Mucosa of stomach (tissue), 1 donor: ENCODE measurements at regions not wholly inside any gene's neighbourhood (a gene's known extent, or its start where the extent isn't known, plus 50 kb on each side); places are given as distances from the start of the nearest gene placed in this dataset.
"Not testable (repeated sequence)": the region's sequence is repeated elsewhere in the genome, so short reads cannot be mapped to it uniquely, and the experiment has no call there.

Experiments
- H3K27me3 ChIP-seq: one replicate; pipeline ENCODE4 v1.7.0; 2013; ENCODE audit warnings: mild to moderate bottlenecking, low read length; ENCODE audit not compliant: control insufficient read depth, insufficient read depth
- H3K36me3 ChIP-seq: one replicate; pipeline ENCODE4 v1.7.0; 2013; ENCODE audit warnings: low read length; ENCODE audit not compliant: control insufficient read depth, insufficient read depth
- H3K4me1 ChIP-seq: one replicate; pipeline ENCODE4 v1.7.0; 2013; ENCODE audit warnings: mild to moderate bottlenecking, low read length; ENCODE audit not compliant: control insufficient read depth, insufficient read depth
- H3K4me3 ChIP-seq: one replicate; pipeline ENCODE4 v1.7.0; 2013; ENCODE audit warnings: low read length
- H3K9ac ChIP-seq: one replicate; pipeline ENCODE4 v1.7.0; 2013; ENCODE audit warnings: mild to moderate bottlenecking, low read length, moderate library complexity
- H3K9me3 ChIP-seq: one replicate; pipeline ENCODE4 v1.7.0; 2013; ENCODE audit warnings: mild to moderate bottlenecking, low read length, moderate library complexity; ENCODE audit not compliant: control insufficient read depth
- donor health status: Pancreatic carcinoma.

DNA sequence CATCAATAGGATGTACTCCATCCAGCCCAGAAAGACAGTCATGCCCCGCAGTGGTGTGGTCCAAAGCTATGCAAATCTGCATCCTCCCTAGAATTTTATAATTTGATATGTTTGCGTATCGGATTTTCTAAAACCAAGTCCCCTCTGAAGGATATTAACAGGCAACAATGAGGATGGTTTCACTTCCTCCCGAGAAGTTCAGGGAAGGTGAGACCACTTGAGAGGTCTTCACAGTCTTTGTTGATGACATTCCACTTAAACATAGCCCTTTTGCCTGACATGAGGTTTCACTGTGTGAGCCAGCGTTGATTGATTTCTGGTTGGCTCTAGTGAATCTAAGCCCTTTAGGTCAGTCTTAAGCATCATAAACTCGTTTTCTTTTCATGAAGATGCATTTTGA, 276.1 kb downstream of the NR2F2 start:
- Histone ChIP-seq H3K9me3 (no peaks in the 10 kb centered on the region), H3K4me1 (no peaks in the 10 kb centered on the region), H3K36me3 (no peaks in the 10 kb centered on the region), H3K27me3 (no peaks in the 10 kb centered on the region), H3K4me3 (no peak overlapping the region), H3K9ac (no peak overlapping the region)

GRCh38 chr15:96610757-96611156, 280.3 kb downstream of the NR2F2 start:
- Histone ChIP-seq H3K9ac (no peak overlapping the region), H3K4me1 (no peaks in the 10 kb centered on the region), H3K27me3 (no peaks in the 10 kb centered on the region), H3K36me3 (no peaks in the 10 kb centered on the region), H3K4me3 (no peak overlapping the region), H3K9me3 (no peaks in the 10 kb centered on the region)

- H3K27me3 ChIP-seq, result no peaks in the 10 kb centered on the region
- H3K4me1 ChIP-seq, result no peaks in the 10 kb centered on the region
- H3K36me3 ChIP-seq, result no peaks in the 10 kb centered on the region
- H3K4me3 ChIP-seq, result no peak overlapping the region
- no peak overlapping the region for H3K9ac ChIP-seq
- H3K9me3 ChIP-seq, result no peaks in the 10 kb centered on the region
Observed at GRCh38 chr15:96612917-96613316, 282.4 kb downstream of the NR2F2 start.

GRCh38 chr15:96619174-96619573, 288.7 kb downstream of the NR2F2 start:
- no peaks in the 10 kb centered on the region for H3K4me1 ChIP-seq
- no peaks in the 10 kb centered on the region for H3K27me3 ChIP-seq
- H3K9me3 ChIP-seq, result no peaks in the 10 kb centered on the region
- no peak overlapping the region for H3K4me3 ChIP-seq
- no peak overlapping the region for H3K9ac ChIP-seq
- H3K36me3 ChIP-seq, result no peaks in the 10 kb centered on the region

- no peaks in the 10 kb centered on the region for H3K9me3 ChIP-seq
- H3K4me1 ChIP-seq, result no peaks in the 10 kb centered on the region
- H3K9ac ChIP-seq, result no peak overlapping the region
- H3K36me3 ChIP-seq, result no peaks in the 10 kb centered on the region
- H3K4me3 ChIP-seq, result no peak overlapping the region
- H3K27me3 ChIP-seq, result no peaks in the 10 kb centered on the region
Observed at GRCh38 chr15:96622714-96623113, 292.2 kb downstream of the NR2F2 start.

- Histone ChIP-seq H3K36me3 (no peaks in the 10 kb centered on the region), H3K9ac (no peak overlapping the region), H3K27me3 (no peaks in the 10 kb centered on the region), H3K9me3 (no peaks in the 10 kb centered on the region), H3K4me3 (no peak overlapping the region), H3K4me1 (no peaks in the 10 kb centered on the region)
Observed at GRCh38 chr15:96625256-96625655, 294.8 kb downstream of the NR2F2 start.

- no peaks in the 10 kb centered on the region for H3K27me3 ChIP-seq
- no peak overlapping the region for H3K9ac ChIP-seq
Observed at GRCh38 chr15:96627031-96627568, 296.6 kb downstream of the NR2F2 start.

DNA sequence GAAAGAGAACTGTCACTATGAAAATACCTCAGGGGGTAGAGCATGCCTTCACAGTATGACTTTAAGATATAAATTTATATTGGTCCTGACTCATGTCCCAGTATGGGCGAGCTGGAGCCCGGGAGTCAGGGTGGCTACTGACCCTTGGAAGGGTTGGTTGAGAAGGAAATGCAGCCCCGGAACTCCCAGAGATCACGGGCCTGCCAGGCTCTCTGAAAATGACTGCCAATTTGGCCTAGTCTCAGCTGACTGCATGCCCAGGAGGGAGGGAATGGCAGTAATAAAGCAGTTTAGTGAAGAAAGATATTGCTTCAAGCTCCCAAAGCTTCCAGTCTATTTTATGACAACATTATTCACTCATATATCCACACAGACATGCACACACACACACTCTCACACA, 299.0 kb downstream of the NR2F2 start:
- no peaks in the 10 kb centered on the region for H3K9me3 ChIP-seq
- no peak overlapping the region for H3K4me3 ChIP-seq
- H3K36me3 ChIP-seq, result no peaks in the 10 kb centered on the region
- H3K27me3 ChIP-seq, result no peaks in the 10 kb centered on the region
- H3K9ac ChIP-seq, result no peak overlapping the region
- H3K4me1 ChIP-seq, result no peaks in the 10 kb centered on the region

More at GRCh38 chr15:96627031-96627568, 296.6 kb downstream of the NR2F2 start:
- H3K4me3 ChIP-seq, result no peak overlapping the region
- no peaks in the 10 kb centered on the region for H3K9me3 ChIP-seq
- H3K36me3 ChIP-seq, result no peaks in the 10 kb centered on the region
- H3K4me1 ChIP-seq, result no peaks in the 10 kb centered on the region

DNA sequence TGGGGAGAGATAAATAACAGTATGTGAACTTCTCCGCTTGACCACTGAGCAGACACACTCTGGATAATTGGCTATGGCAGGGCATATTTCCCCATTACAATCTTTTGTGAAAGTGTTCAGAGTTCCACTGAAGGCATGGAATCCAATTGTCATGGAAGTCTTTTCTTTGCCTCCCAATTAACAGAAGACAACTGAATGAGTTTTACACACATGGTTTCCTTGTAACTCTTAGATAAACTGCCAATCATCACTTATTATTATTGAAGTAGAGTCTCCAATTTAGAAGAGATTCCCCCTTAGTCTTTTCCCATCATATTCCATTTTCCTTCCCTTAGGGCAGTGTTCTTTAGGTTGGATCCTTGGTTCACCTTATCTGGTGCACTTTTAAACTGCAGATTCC, 308.3 kb downstream of the NR2F2 start:
- H3K4me1 ChIP-seq, result no peaks in the 10 kb centered on the region
- no peak overlapping the region for H3K9ac ChIP-seq
- H3K27me3 ChIP-seq, result no peaks in the 10 kb centered on the region
- no peak overlapping the region for H3K4me3 ChIP-seq
- H3K36me3 ChIP-seq, result no peaks in the 10 kb centered on the region
- H3K9me3 ChIP-seq, result no peaks in the 10 kb centered on the region

GRCh38 chr15:96645796-96646195, 315.3 kb downstream of the NR2F2 start:
- Histone ChIP-seq H3K9me3 (no peaks in the 10 kb centered on the region), H3K36me3 (no peaks in the 10 kb centered on the region), H3K4me3 (no peak overlapping the region), H3K9ac (no peak overlapping the region), H3K27me3 (no peaks in the 10 kb centered on the region), H3K4me1 (no peaks in the 10 kb centered on the region)

- Histone ChIP-seq H3K4me3 (no peak overlapping the region), H3K9ac (no peak overlapping the region), H3K36me3 (no peaks in the 10 kb centered on the region), H3K27me3 (no peaks in the 10 kb centered on the region), H3K4me1 (no peaks in the 10 kb centered on the region), H3K9me3 (no peaks in the 10 kb centered on the region)
Observed at GRCh38 chr15:96648866-96649265, 318.4 kb downstream of the NR2F2 start.

- Histone ChIP-seq H3K9ac (no peak overlapping the region), H3K9me3 (no peaks in the 10 kb centered on the region), H3K4me3 (no peak overlapping the region), H3K4me1 (no peaks in the 10 kb centered on the region), H3K27me3 (no peaks in the 10 kb centered on the region), H3K36me3 (no peaks in the 10 kb centered on the region)
Observed at GRCh38 chr15:96657096-96657495, 326.6 kb downstream of the NR2F2 start.

DNA sequence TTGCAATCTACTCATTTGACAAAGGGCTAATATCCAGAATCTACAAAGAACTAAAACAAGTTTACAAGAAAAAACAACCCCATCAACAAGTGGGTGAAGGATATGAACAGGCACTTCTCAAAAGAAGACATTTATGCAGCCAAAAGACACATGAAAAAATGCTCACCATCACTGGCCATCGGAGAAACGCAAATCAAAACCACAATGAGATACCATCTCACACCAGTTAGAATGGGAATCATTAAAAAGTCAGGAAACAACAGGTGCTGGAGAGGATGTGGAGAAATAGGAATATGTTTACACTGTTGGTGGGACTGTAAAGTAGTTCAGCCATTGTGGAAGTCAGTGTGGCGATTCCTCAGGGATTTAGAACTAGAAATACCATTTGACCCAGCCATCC, 336.5 kb downstream of the NR2F2 start:
- not testable (repeated sequence) for H3K9ac ChIP-seq, H3K4me1 ChIP-seq, H3K9me3 ChIP-seq, H3K27me3 ChIP-seq, H3K4me3 ChIP-seq, H3K36me3 ChIP-seq
